Neural cell (in vitro differentiated cells): ENCODE measurements at regions not wholly inside any gene's neighbourhood (a gene's known extent, or its start where the extent isn't known, plus 50 kb on each side); places are given as distances from the start of the nearest gene placed in this dataset.

ENCODE experiments used
- H2AFZ ChIP-seq: fragments of 200-600, 300-800 bp; sonication (generic), shearing (Covaris generic); 2 replicates; pipeline ENCODE4 v1.6.0; 2014; ENCODE audit warnings: low read depth, mild to moderate bottlenecking, antibody characterized with exemption, low read length, moderate library complexity
- H3F3A ChIP-seq: fragments of 200-600 bp; shearing (Covaris generic); 2 replicates; pipeline ENCODE4 v1.6.1; 2016; ENCODE audit warnings: mild to moderate bottlenecking, moderate library complexity, mixed read lengths, antibody characterized with exemption, low read length; ENCODE audit not compliant: insufficient read depth, poor library complexity, severe bottlenecking
- H3K27ac ChIP-seq: fragments of 200-600, 300-800 bp; sonication (generic), shearing (Covaris generic); 2 replicates; pipeline ENCODE4 v1.5.1; 2014; ENCODE audit warnings: mild to moderate bottlenecking, low read length, moderate library complexity
- H3K27me3 ChIP-seq: fragments of 300-800, 200-600 bp; sonication (generic), shearing (Covaris generic); 2 replicates; pipeline ENCODE4 v1.6.0; 2014; ENCODE audit warnings: mild to moderate bottlenecking, low read depth, low read length, moderate library complexity; ENCODE audit not compliant: insufficient read depth
- H3K36me3 ChIP-seq: fragments of 300-800, 200-600 bp; sonication (generic), shearing (Covaris generic); 2 replicates; pipeline ENCODE4 v1.5.1; 2014; ENCODE audit warnings: mild to moderate bottlenecking, antibody characterized with exemption, low read length, moderate library complexity; ENCODE audit not compliant: insufficient read depth
- H3K4me2 ChIP-seq: fragments of 300-800, 200-600 bp; sonication (generic), shearing (Covaris generic); 2 replicates; pipeline ENCODE4 v1.6.0; 2014; ENCODE audit warnings: mild to moderate bottlenecking, low read length
- H3K4me3 ChIP-seq: fragments of 300-800, 200-600 bp; sonication (generic), shearing (Covaris generic); 2 replicates; pipeline ENCODE4 v1.5.1; 2014; ENCODE audit warnings: mild to moderate bottlenecking, low read length, moderate library complexity
- H3K79me2 ChIP-seq: fragments of 200-600 bp; shearing (Covaris generic); replicated peaks from 2 replicates; pipeline ENCODE4 v1.6.0; 2014; ENCODE audit warnings: mild to moderate bottlenecking, low read length, moderate library complexity; ENCODE audit not compliant: insufficient read depth
- H3K9ac ChIP-seq: fragments of 300-800, 200-600 bp; sonication (generic), shearing (Covaris generic); 2 replicates; pipeline ENCODE4 v1.6.1; 2016; ENCODE audit warnings: mild to moderate bottlenecking, low read length, mixed read lengths
- H3K9me2 ChIP-seq: fragments of 200-600 bp; shearing (Covaris generic); 2 replicates; pipeline ENCODE4 v1.6.1; 2016; ENCODE audit warnings: mild to moderate bottlenecking, low read length, mixed read lengths; ENCODE audit not compliant: insufficient read depth
- H3K9me3 ChIP-seq: fragments of 200-600, 300-800 bp; sonication (generic), shearing (Covaris generic); 2 replicates; pipeline ENCODE4 v1.6.1; 2016; ENCODE audit warnings: mild to moderate bottlenecking, mixed run types, low read length, moderate library complexity, mixed read lengths
- H4K20me1 ChIP-seq: fragments of 200-600 bp; shearing (Covaris generic); 2 replicates; pipeline ENCODE4 v1.6.1; 2016; ENCODE audit warnings: mild to moderate bottlenecking, mixed run types; ENCODE audit not compliant: insufficient read depth
- CTCF ChIP-seq: fragments of 450-650 bp; IDR thresholded peaks from 2 replicates; pipeline ENCODE4 v1.5.1; 2014; ENCODE audit warnings: antibody characterized with exemption, mild to moderate bottlenecking, moderate library complexity; ENCODE audit not compliant: poor library complexity, severe bottlenecking
- EP300 ChIP-seq: fragments of 450-650 bp; conservative IDR thresholded peaks from 2 replicates; pipeline ENCODE4 v1.6.1; 2014; ENCODE audit warnings: antibody characterized with exemption, mild to moderate bottlenecking, moderate library complexity; ENCODE audit not compliant: poor library complexity, severe bottlenecking
- EZH2 ChIP-seq: fragments of 200-600, 300-800 bp; shearing (Covaris generic), sonication (generic); IDR thresholded peaks from 2 replicates; pipeline ENCODE4 v1.6.1; 2014; ENCODE audit warnings: antibody characterized with exemption, low read length, borderline replicate concordance, mild to moderate bottlenecking; ENCODE audit not compliant: insufficient read depth, poor library complexity, severe bottlenecking
- MXI1 ChIP-seq: fragments of 450-650 bp; conservative IDR thresholded peaks from 2 replicates; pipeline ENCODE4 v1.6.1; 2014; ENCODE audit warnings: antibody characterized with exemption, mild to moderate bottlenecking; ENCODE audit not compliant: poor library complexity, severe bottlenecking
- POLR2AphosphoS5 ChIP-seq: IDR thresholded peaks from 2 replicates; pipeline ENCODE4 v1.6.1; 2012
- RAD21 ChIP-seq: fragments of 450-650 bp; conservative IDR thresholded peaks from 2 replicates; pipeline ENCODE4 v1.6.1; 2014; ENCODE audit warnings: antibody characterized with exemption, mild to moderate bottlenecking, moderate library complexity
- REST ChIP-seq: IDR thresholded peaks from 2 replicates; pipeline ENCODE4 v1.6.1; 2012; ENCODE audit warnings: borderline replicate concordance
- SMC3 ChIP-seq: fragments of 450-650 bp; conservative IDR thresholded peaks from 2 replicates; pipeline ENCODE4 v1.6.1; 2014; ENCODE audit warnings: antibody characterized with exemption, mild to moderate bottlenecking, moderate library complexity; ENCODE audit not compliant: poor library complexity
- TAF1 ChIP-seq: IDR thresholded peaks from 2 replicates; pipeline ENCODE4 v1.6.1; 2012; ENCODE audit warnings: low read depth

- Histone ChIP-seq H3K9me2 (no peaks in the 10 kb centered on the region), H3K9me3 (no peaks in the 10 kb centered on the region), H2AFZ (no peak overlapping the region), H3K4me3 (no peak overlapping the region), H3K36me3 (no peaks in the 10 kb centered on the region), H3K79me2 (no peaks in the 10 kb centered on the region), H3F3A (no peaks in the 10 kb centered on the region), H4K20me1 (no peaks in the 10 kb centered on the region), H3K27me3 (no peaks in the 10 kb centered on the region), H3K27ac (no peak overlapping the region), H3K4me2 (no peak overlapping the region), H3K9ac (no peak overlapping the region)
- TF ChIP-seq EZH2 = no peak
- no peak for TF ChIP-seq POLR2AphosphoS5
- no peak for TF ChIP-seq RAD21
- TF ChIP-seq REST = no peak
- no peak for TF ChIP-seq MXI1
- no peak for TF ChIP-seq CTCF
- TF ChIP-seq TAF1 = no peak
- no peak for TF ChIP-seq SMC3
- TF ChIP-seq EP300 = no peak
Measured at GRCh38 chr6:33862536-33862935, 58.7 kb upstream of the MLN start.

GRCh38 chr6:33861722-33862121, 57.9 kb upstream of the MLN start:
- Histone ChIP-seq H3K9me3 (no peaks in the 10 kb centered on the region), H4K20me1 (no peaks in the 10 kb centered on the region), H3F3A (no peaks in the 10 kb centered on the region), H3K4me3 (no peak overlapping the region), H3K4me2 (no peak overlapping the region), H3K9me2 (no peaks in the 10 kb centered on the region), H3K9ac (no peak overlapping the region), H3K36me3 (no peaks in the 10 kb centered on the region), H3K27ac (no peak overlapping the region), H3K27me3 (no peaks in the 10 kb centered on the region), H2AFZ (no peak overlapping the region), H3K79me2 (no peaks in the 10 kb centered on the region)
- TF ChIP-seq TAF1 (no peak), EZH2 (no peak), POLR2AphosphoS5 (no peak), SMC3 (no peak)
